Mammary epithelial cell (primary cell): ENCODE measurements at regions not wholly inside any gene's neighbourhood (a gene's known extent, or its start where the extent isn't known, plus 50 kb on each side); places are given as distances from the start of the nearest gene placed in this dataset.

Experiments
- CTCF ChIP-seq, 2 donors: IDR thresholded peaks in 1 of 2; conservative IDR thresholded peaks in 1 of 2; 2 replicates each; pipeline ENCODE4 v1.5.1; 2011 to 2012; ENCODE audit warnings: inconsistent platforms in 2 of 2, low read length in 2 of 2, mild to moderate bottlenecking in 2 of 2, control low read depth in 1 of 2, low read depth in 1 of 2; ENCODE audit not compliant: insufficient read depth in 1 of 2; ENCODE audit errors: extremely low read depth in 1 of 2
- EZH2 ChIP-seq: IDR thresholded peaks from 2 replicates; pipeline ENCODE4 v1.6.1; 2012; ENCODE audit warnings: low read length, inconsistent platforms, borderline replicate concordance

GRCh38 chr5:121526908-121527307 lies 324.8 kb upstream of the FTMT start:
- TF ChIP-seq CTCF (conservative IDR thresholded peaks at IDR 0.05 in 1 of 2, IDR thresholded peaks at IDR 0.05 in 1 of 2; ENCODE audit: extremely low read depth in 1 of 2, insufficient read depth in 1 of 2, low read depth in 1 of 2, low read length in 2 of 2) (no peak), EZH2 (no peak)
